Activated naive CD4-positive, alpha-beta T cell treated with anti-CD3 and anti-CD28 coated beads for 36 hours (primary cell): ENCODE measurements at regions not wholly inside any gene's neighbourhood (a gene's known extent, or its start where the extent isn't known, plus 50 kb on each side); places are given as distances from the start of the nearest gene placed in this dataset.

ENCODE experiments used
- CTCF ChIA-PET: fragments of 350-600 bp; sonication (Branson Sonifier 250); formaldehyde crosslinking; loops from one replicate; lab custom pipeline; 2021; ENCODE audit warnings: antibody characterized with exemption; lab: Charles Lee
- DNase-seq: peaks from one replicate; pipeline ENCODE4 v3.0.0-alpha.2; 2020
- H3K27ac Mint-ChIP-seq: one replicate; pipeline ENCODE4 v1.8.0; 2021; ENCODE audit warnings: mild to moderate bottlenecking, mixed read lengths
- H3K27me3 Mint-ChIP-seq: one replicate; pipeline ENCODE4 v1.8.0; 2021; ENCODE audit warnings: low read depth, mixed read lengths
- H3K36me3 Mint-ChIP-seq: one replicate; pipeline ENCODE4 v1.8.0; 2021; ENCODE audit warnings: low read depth, mixed read lengths
- H3K4me1 Mint-ChIP-seq: one replicate; pipeline ENCODE4 v1.8.0; 2021; ENCODE audit warnings: low read depth, mixed read lengths
- H3K4me3 Mint-ChIP-seq: one replicate; pipeline ENCODE4 v1.8.0; 2021; ENCODE audit warnings: mild to moderate bottlenecking, moderate library complexity, mixed read lengths
- H3K9me3 Mint-ChIP-seq: one replicate; pipeline ENCODE4 v1.8.0; 2021; ENCODE audit warnings: mixed read lengths
- intact Hi-C: fragments of 100-400 bp; cut with micrococcal nuclease; formaldehyde crosslinking; loops from one replicate; pipeline ENCODE4 v1.15.1; 2023

DNA sequence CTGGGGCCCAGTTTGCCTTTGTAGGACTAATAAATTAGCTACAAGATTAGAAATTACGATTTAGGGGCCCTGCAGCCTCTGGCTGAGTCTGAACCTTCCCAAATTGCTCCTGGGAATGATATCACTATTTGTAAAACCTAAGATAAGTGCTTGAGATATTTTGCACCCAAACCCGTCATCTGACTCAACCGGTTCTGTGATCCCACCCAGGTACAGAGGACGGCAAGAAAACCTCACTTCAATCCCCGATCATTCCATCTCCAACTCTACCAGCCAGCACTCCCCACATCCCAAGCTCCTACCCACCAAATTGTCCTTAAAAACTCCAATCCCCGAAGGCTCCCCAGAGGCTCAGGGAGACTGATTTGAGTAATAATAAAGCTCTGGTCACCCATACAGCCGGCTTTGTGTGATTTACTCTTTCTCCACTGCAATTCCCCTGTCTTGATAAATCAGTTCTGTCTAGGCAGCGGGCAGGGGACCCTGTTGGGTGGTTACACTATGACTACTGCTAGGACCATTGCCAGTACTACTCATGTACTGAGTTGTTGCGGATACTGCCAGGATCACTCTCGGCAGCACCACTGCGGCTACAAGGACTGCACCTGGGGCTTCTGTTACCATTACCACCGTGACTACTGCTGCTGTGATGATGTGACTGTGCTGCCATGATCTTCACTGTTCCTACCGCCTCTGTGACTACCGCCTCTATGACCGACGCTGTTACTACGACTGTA is 73.1 kb downstream of the IRF8 start:
- Mint-ChIP-seq H3K9me3 (peaks cover 3% of the 10 kb centered on the region), H3K27me3 (peaks cover 2% of the 10 kb centered on the region), H3K4me1 (peaks cover 34% of the 10 kb centered on the region), H3K4me3 (no peak overlapping the region), H3K36me3 (no peaks in the 10 kb centered on the region), H3K27ac (no peak overlapping the region)
- intact Hi-C loops, result no loop called here
- CTCF ChIA-PET, result no interaction called here
- DNase-seq, result no peak

DNA sequence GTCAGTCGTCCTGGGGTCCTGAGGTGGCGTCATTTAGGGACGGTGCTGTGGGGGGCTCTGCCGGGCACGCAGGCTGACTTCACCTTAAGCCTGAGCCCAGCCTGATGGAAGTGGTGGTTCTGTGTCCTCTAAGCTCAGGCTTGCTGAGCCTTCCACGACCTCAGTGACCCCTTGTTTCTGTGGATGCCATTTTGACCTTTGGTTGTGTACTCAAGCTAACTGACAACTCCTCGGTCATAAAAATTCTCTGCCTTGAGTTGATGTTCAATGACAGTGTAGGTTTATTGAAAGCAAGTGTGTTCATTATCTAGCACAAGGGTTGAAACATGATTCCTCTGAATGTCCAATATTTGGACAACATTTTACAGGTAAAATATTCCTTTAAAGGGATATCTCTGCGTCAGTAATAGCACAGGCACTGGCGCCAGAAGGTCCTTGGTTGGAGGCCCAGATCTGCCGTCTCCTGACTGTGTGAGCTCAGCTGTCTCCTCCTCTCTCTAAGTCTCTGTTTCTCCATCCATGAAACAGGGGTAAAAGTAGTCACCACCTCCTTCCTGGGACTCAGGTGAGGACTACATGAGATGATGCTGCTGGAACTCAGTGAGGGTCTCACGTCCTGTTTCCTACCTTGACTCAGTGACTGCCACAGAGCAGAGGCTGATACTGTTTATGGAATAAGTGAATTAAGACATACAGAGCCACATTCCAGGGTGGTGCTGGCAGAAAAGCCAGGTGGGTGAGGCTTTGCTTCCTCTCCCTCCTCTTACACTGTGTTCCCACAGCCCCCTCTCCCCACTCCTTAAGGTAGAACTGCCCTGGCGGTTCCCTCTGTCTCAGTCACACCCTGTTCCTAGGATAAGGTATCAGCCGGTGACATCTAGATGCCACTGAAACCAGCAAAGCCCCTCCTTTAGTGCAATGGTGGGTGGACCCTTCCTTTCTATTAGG is 75.7 kb downstream of the IRF8 start:
- no peak overlapping the region for H3K4me3 Mint-ChIP-seq

DNA sequence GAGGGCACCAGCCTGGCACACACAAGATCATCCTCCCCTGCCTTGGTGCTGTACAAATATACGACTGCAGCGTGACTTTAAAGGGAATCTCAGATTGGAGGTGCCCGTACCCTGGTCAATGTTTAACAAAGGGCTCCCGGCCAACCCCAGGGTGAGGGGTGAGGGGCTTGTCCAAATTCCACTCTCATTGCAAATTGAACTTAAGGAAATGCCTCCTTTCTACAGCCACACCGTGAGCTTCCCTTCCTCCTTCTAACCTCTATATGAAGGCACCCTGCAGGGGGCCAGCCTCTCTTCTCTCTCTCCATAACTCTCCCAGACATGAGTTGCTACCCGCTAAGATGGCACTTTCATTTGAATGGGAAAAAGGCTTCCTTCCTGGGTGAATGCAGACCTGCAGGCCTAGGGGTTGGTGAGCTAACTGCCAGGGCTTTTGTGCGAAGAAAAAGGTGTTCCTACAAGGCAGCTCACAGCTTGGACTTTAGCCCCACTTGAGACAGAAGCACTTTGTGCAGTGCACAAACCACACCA is 76.6 kb downstream of the IRF8 start:
- DNase-seq, result no peak
- CTCF ChIA-PET, result interaction anchor here (1.4 kb wide), 1 partner anchor 11 kb away, joined by 4 read pairs; no protein-coding TSS in a partner anchor
- intact Hi-C loops, result no loop called here
- no peak overlapping the region for H3K27ac Mint-ChIP-seq
- no peaks in the 10 kb centered on the region for H3K36me3 Mint-ChIP-seq
- peaks cover 3% of the 10 kb centered on the region for H3K9me3 Mint-ChIP-seq
- H3K4me1 Mint-ChIP-seq, result peaks cover 14% of the 10 kb centered on the region
- no peaks in the 10 kb centered on the region for H3K27me3 Mint-ChIP-seq
- H3K4me3 Mint-ChIP-seq, result no peak overlapping the region

More for the DNA sequence above, 75.7 kb downstream of the IRF8 start:
- DNase-seq, result no peak
- H3K27ac Mint-ChIP-seq, result no peak overlapping the region
- H3K36me3 Mint-ChIP-seq, result no peaks in the 10 kb centered on the region
- intact Hi-C loops, result no loop called here
- peaks cover 2% of the 10 kb centered on the region for H3K27me3 Mint-ChIP-seq
- CTCF ChIA-PET, result interaction anchor here (0.7 kb wide), 1 partner anchor 12 kb away, joined by 3 read pairs; no protein-coding TSS in a partner anchor
- peaks cover 3% of the 10 kb centered on the region for H3K9me3 Mint-ChIP-seq
- H3K4me1 Mint-ChIP-seq, result peaks cover 17% of the 10 kb centered on the region

DNA sequence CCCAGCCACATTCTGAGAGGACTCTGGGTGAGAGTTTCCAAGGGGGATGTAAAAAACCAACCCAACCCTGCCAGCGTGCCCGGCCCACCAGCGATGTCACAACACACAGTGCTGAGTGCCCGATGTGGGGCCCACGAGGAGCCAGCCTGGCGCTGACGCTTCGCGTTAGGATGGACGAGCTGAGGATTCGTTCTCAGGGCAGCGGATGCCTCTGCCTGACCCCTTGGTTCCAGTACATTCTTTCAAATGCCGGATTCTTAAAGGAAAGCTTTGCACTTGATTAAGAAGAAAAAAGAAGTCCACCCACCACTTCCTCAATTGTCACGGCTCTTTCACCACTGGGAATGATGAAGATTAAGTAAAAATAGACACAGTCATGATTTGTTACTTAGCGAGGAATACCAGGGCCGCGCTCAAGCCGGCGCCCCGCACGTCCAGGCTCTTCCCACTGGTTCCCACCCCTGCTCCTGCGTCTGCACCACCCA is 79.4 kb downstream of the IRF8 start:
- DNase-seq, result no peak
- CTCF ChIA-PET, result interaction anchor here (0.6 to 1.0 kb wide), 2 partner anchors 24 to 159 kb away, joined by 3 read pairs; no protein-coding TSS in a partner anchor

DNA sequence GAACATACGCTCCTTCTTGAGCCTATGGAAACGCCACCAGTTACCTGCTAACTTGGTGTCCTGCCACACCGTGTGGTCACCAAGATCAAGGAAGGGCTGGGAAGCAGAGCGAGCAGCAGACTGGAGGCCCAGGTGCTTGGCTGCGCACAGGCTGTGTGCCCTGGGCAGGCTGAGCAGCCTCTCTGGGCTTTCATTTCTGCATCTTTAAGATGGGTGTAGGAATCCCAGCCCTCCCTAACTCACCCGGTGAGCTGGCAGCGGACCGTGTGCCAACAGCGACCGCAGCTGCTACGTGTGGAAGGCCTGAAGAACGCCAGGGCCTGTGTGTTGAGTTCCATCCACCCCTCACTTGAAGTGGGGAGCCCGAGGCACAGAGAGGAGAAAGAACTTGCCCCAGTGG is 80.0 kb downstream of the IRF8 start:
- Mint-ChIP-seq H3K4me1 (peaks cover 13% of the 10 kb centered on the region), H3K4me3 (no peak overlapping the region), H3K36me3 (no peaks in the 10 kb centered on the region), H3K27ac (no peak overlapping the region), H3K9me3 (peaks cover 2% of the 10 kb centered on the region), H3K27me3 (no peaks in the 10 kb centered on the region)
- DNase-seq, result no peak
- CTCF ChIA-PET, result interaction anchor here (1.0 kb wide), 1 partner anchor 160 kb away, joined by 3 read pairs; no protein-coding TSS in a partner anchor
- intact Hi-C loops, result no loop called here

More for the DNA sequence above, 79.4 kb downstream of the IRF8 start:
- Mint-ChIP-seq H3K4me1 (peaks cover 13% of the 10 kb centered on the region), H3K27ac (no peak overlapping the region), H3K9me3 (peaks cover 3% of the 10 kb centered on the region), H3K36me3 (no peaks in the 10 kb centered on the region), H3K27me3 (no peaks in the 10 kb centered on the region), H3K4me3 (no peak overlapping the region)
- intact Hi-C loops, result no loop called here

DNA sequence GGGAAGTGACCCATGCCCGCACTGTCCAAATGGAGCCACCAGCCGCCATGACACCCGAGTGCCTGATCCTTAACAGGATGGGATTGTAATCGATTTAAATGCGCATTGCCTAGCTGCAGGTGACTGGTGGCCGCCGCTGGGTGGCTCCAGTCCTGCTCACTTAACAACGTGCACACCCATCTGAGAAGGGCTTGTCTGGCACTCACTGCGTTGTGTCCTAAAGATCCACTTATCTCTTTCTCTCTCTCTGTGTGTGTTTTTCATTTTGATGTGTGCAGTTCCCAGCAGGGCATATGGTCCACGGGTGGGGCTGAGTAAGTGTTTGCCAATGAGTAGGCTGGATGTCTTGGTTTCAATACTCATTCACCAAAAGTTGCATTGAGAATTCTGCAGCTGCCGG is 80.6 kb downstream of the IRF8 start:
- Mint-ChIP-seq H3K4me3 (no peak overlapping the region), H3K27me3 (peaks cover 6% of the 10 kb centered on the region), H3K4me1 (peaks cover 19% of the 10 kb centered on the region), H3K36me3 (no peaks in the 10 kb centered on the region), H3K9me3 (no peaks in the 10 kb centered on the region), H3K27ac (no peak overlapping the region)
- DNase-seq, result no peak
- CTCF ChIA-PET, result interaction anchor here (2.7 kb wide), 1 partner anchor 160 kb away, joined by 8 read pairs; no protein-coding TSS in a partner anchor
- intact Hi-C loops, result no loop called here

DNA sequence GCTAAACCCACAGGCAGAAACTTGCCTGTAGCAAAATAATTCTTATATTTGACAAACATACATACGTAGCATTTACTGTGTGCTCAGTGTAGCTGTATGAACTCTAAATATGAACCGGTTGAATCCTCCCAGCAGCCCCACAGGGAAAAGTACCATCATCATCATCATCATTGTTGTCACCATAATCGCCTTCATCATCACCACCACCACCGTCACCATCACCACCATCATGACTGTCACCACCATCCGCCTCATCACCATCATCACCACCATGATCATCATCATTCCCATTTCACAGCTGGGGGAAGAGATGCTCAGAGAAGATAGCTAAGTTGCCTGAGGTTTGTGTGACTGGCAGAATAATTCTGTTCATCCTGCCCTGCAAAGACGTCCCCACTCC is 81.7 kb downstream of the IRF8 start:
- intact Hi-C loops, result no loop called here
- Mint-ChIP-seq H3K27me3 (peaks cover 6% of the 10 kb centered on the region), H3K4me1 (peaks cover 29% of the 10 kb centered on the region)

DNA sequence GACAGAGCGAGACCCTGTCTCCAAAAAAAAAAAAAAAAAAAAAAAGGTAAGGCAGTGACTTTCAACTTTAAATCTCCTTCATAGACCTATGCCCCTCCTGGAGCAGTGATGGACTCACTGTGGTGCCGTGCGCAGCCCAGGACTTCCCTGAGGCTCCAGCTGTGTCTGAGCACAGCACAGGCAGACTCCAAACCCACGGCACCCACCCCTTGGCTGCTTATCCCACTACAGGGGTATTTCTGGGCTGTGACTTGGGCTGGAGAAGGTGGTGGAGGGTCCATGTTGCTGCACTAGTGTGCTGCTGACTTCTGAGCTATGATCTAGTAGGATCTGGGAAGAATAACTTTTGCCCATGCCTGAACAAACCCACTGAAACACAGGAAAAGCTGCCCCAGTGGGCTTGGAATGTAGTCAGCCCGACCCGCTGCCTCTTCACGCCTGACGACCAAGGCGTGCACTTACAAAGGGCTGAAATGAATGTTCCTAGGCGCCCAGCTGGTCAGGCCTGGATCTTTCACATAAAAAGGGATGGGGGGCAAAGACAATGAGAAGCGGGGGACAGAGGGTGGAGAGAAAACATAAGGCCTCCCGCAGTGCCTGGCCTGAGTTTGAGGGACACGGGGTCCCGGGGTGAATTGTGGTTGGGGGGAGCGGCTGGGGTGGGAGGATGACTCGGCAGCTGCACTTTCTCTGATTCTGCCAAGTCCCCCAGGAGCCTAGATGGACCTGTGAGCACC is 83.0 kb downstream of the IRF8 start:
- no peaks in the 10 kb centered on the region for H3K9me3 Mint-ChIP-seq
- peaks cover 42% of the 10 kb centered on the region for H3K4me1 Mint-ChIP-seq
- H3K36me3 Mint-ChIP-seq, result no peaks in the 10 kb centered on the region
- no peak overlapping the region for H3K4me3 Mint-ChIP-seq
- CTCF ChIA-PET, result interaction anchor here (0.6 to 2.7 kb wide), 3 partner anchors 161 to 1795 kb away, joined by 6 to 12 read pairs (median 8); partner anchors contain the start of gene TAF1C
- intact Hi-C loops, result no loop called here
- H3K27ac Mint-ChIP-seq, result no peak overlapping the region
- DNase-seq, result no peak
- H3K27me3 Mint-ChIP-seq, result peaks cover 6% of the 10 kb centered on the region

More for the DNA sequence above, 81.7 kb downstream of the IRF8 start:
- CTCF ChIA-PET, result interaction anchor here (0.7 to 2.7 kb wide), 3 partner anchors 57 to 161 kb away, joined by 3 to 12 read pairs (median 8); no protein-coding TSS in a partner anchor
- Mint-ChIP-seq H3K27ac (no peak overlapping the region), H3K4me3 (no peak overlapping the region), H3K9me3 (no peaks in the 10 kb centered on the region), H3K36me3 (no peaks in the 10 kb centered on the region)
- no peak for DNase-seq

DNA sequence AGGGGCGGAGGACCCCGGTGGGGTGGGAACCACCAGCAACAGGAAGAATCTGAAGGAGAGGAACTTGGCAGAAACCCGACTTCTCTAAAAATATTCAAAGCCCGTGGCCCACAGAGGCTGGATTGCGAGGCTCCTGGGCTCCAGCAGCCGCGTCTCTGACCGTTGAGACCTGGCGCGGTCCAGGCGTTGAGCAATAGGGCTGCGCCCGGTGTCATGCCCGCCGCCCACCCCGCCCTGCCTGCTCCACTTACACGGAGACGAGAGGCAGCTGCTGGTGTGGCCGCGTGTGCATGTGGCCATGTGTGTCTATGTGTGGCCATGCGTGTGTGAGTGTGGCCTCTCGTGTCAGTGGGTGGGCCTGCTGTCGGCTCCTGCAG is 83.6 kb downstream of the IRF8 start:
- CTCF ChIA-PET, result interaction anchor here (2.2 to 2.7 kb wide), 2 partner anchors 161 to 163 kb away, joined by 8 to 12 read pairs; no protein-coding TSS in a partner anchor
- no peak overlapping the region for H3K27ac Mint-ChIP-seq
- no peak overlapping the region for H3K4me3 Mint-ChIP-seq
- intact Hi-C loops, result no loop called here
- no peaks in the 10 kb centered on the region for H3K9me3 Mint-ChIP-seq
- H3K27me3 Mint-ChIP-seq, result peaks cover 6% of the 10 kb centered on the region
- no peak for DNase-seq
- H3K36me3 Mint-ChIP-seq, result no peaks in the 10 kb centered on the region
- H3K4me1 Mint-ChIP-seq, result peaks cover 48% of the 10 kb centered on the region

DNA sequence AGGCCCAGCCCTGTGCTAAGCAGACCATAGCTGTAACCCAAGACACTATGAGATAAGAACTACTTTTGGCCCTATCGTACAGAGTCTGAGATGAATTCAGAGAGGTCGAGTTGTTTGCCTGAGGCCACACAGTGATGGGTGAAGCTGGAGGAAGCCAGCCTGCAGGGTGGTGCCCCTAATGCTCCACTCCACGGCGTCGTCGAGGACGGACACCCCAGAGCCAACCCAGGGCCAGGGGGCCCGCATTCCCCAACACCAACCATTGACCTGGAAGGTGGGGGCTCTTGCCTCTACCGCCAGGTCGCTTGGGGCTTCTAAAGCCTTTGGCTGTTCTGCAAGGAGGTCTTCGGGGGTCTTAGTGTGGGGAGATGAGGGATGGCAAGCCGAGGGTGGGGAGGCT is 84.1 kb downstream of the IRF8 start:
- H3K36me3 Mint-ChIP-seq, result no peaks in the 10 kb centered on the region
- intact Hi-C loops, result no loop called here
- no peak for DNase-seq
- peaks cover 6% of the 10 kb centered on the region for H3K27me3 Mint-ChIP-seq
- no peaks in the 10 kb centered on the region for H3K9me3 Mint-ChIP-seq
- H3K4me1 Mint-ChIP-seq, result peaks cover 52% of the 10 kb centered on the region
- CTCF ChIA-PET, result no interaction called here
- H3K4me3 Mint-ChIP-seq, result no peak overlapping the region
- H3K27ac Mint-ChIP-seq, result no peak overlapping the region

DNA sequence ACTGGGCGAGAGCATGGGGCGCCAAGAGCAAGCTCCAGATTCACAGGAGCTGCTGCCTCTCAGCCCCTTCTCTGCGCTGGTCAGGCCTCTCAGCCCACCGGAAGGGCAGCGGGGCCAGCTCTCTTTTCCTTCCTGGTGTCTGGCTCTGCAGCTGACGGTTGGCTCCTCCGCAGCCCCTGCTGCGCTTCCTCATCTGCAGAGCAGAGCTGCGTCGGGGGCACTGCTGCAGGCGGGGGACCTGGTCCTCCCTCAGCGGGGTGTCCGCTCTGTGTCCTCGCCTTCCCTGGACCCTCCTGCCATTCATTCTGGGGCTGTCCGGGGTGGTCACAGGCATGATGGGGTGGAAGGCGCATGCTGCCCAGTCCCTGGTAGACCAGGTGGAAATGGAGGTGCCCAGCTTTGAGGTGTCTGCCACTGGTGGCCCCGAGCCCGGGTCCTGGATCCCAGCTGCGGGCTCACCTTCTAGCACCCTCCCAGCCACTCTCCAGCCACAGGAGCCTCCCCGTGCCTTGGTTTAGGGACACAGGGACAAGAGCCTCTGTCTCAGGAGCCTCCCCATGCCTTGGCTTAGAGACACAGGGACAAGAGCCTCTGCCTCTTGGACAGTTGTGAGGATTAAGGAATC is 84.8 kb downstream of the IRF8 start:
- H3K36me3 Mint-ChIP-seq, result no peaks in the 10 kb centered on the region
- H3K27me3 Mint-ChIP-seq, result peaks cover 6% of the 10 kb centered on the region
- H3K27ac Mint-ChIP-seq, result no peak overlapping the region
- no peaks in the 10 kb centered on the region for H3K9me3 Mint-ChIP-seq
- CTCF ChIA-PET, result interaction anchor here (0.8 kb wide), 1 partner anchor 139 kb away, joined by 3 read pairs; no protein-coding TSS in a partner anchor
- peaks cover 55% of the 10 kb centered on the region for H3K4me1 Mint-ChIP-seq
- no peak for DNase-seq
- H3K4me3 Mint-ChIP-seq, result no peak overlapping the region
- intact Hi-C loops, result no loop called here
